H54 (cell line): ENCODE measurements at regions not wholly inside any gene's neighbourhood (a gene's known extent, or its start where the extent isn't known, plus 50 kb on each side); places are given as distances from the start of the nearest gene placed in this dataset.

ENCODE experiments used
- DNase-seq: peaks from one replicate; pipeline ENCODE4 v3.0.0; 2011; ENCODE audit warnings: low spot score, mixed read lengths; ENCODE audit not compliant: insufficient read length
- FAIRE-seq: peaks from 3 replicates; lab custom pipeline; 2011; peaks lifted over from hg19 to GRCh38; lab: Jason Lieb, UNC
- POLR2A ChIP-seq: IDR thresholded peaks from 2 replicates; pipeline ENCODE4 v1.6.1; 2011; ENCODE audit warnings: low read depth, mild to moderate bottlenecking, low read length

DNA sequence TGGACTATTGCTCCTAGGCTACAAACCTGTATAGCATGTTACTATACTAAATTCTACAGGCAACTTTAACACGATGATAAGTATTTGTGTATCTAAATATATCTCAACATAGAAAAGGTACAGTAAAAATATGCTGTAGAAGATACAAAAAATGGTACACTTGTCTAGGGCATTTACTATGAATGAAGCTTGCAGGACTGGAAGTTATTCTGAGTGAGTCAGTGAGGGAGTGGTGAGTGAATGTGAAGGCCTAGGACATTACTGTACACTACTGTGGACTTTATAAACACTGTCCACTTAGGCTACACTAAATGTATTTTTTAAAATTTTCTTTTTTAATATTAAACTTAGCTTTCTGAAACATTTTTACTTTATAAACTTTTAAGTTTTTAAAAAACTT is 140.5 kb upstream of the SGO1 start:
- DNase-seq (no peak), FAIRE-seq (no peak)
- TF ChIP-seq POLR2A, result no peak

- FAIRE-seq (no peak), DNase-seq (no peak)
- TF ChIP-seq POLR2A, result no peak
Observed at GRCh38 chr3:20325563-20325962, 139.6 kb upstream of the SGO1 start.

GRCh38 chr3:20324664-20325478 is 138.9 kb upstream of the SGO1 start:
- no peak for TF ChIP-seq POLR2A
- DNase-seq (no peak), FAIRE-seq (no peak)

GRCh38 chr3:20323307-20323927 is 137.4 kb upstream of the SGO1 start:
- no peak for TF ChIP-seq POLR2A
- DNase-seq, result no peak
- no peak for FAIRE-seq

GRCh38 chr3:20322085-20322484 is 136.1 kb upstream of the SGO1 start:
- no peak for FAIRE-seq
- DNase-seq, result no peak

GRCh38 chr3:20321391-20322047 is 135.5 kb upstream of the SGO1 start:
- FAIRE-seq, result no peak
- TF ChIP-seq POLR2A, result no peak
- no peak for DNase-seq

More at GRCh38 chr3:20322085-20322484, 136.1 kb upstream of the SGO1 start:
- TF ChIP-seq POLR2A, result no peak

- no peak for TF ChIP-seq POLR2A
- no peak for DNase-seq
- FAIRE-seq, result no peak
Observed at GRCh38 chr3:20320489-20320888, 134.5 kb upstream of the SGO1 start.

DNA sequence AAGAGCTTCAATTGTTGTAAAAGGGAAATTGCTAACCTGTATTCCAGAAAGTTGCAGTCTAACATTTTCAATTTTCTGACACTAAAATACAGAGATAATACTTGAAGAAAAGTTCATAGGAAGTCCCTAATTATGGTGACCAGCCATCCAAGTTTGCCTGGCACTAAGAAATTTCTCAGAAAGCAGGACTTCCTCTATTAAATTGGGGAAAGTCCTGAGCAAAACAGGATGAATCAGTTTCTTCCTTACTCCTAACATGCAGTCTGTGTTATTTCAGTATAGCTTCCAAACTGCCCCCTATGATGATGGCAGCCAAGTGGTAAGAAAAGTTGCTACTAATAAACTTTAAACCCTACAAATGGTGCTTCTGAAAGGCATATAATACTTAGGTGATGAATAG is 133.5 kb upstream of the SGO1 start:
- FAIRE-seq, result no peak
- TF ChIP-seq POLR2A, result no peak
- no peak for DNase-seq

- no peak for FAIRE-seq
- DNase-seq, result no peak
- TF ChIP-seq POLR2A, result no peak
Observed at GRCh38 chr3:20317616-20318015, 131.6 kb upstream of the SGO1 start.

GRCh38 chr3:20316238-20316637 is 130.2 kb upstream of the SGO1 start:
- DNase-seq, result no peak
- no peak for FAIRE-seq
- TF ChIP-seq POLR2A, result no peak

DNA sequence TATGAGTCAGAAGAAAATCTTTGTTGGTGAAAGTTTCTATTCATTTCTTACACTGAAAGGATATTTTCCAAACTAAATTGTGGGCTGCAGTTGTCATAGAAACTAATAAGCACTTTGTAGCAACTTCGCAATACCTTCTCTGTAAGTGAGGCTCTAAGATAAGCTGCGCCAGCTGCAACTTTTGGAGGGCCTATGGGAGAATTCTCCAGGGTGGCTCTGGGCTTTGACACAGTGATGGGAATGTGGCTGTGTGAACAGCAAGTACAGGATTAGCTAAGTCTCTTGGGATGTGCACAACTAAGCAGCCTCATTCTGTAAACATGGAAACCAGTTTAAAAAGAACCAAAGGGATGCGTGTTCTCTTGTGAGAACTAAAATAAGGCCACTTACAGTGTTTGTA is 124.6 kb upstream of the SGO1 start:
- TF ChIP-seq POLR2A, result no peak
- no peak for DNase-seq
- no peak for FAIRE-seq

DNA sequence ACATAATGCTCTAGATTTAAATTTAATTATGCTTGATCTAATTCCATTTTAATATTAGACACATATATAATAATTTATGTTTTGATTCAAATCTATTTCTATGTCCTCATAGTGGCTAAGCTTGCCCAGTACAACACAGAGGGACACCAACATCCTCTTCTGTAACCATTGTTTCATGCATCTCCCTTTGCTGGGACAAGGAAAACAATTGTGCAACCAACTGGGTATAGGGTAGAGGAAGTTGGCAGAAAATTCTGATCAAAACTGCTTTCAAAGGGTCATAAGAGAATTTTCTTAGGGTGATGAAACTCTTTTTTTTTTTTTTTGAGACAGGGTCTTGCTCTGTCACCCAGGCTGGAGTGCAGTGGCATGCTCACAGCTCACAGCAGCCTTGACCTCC is 121.4 kb upstream of the SGO1 start:
- no peak for FAIRE-seq

GRCh38 chr3:20305647-20306046 is 119.6 kb upstream of the SGO1 start:
- TF ChIP-seq POLR2A, result no peak
- DNase-seq (no peak), FAIRE-seq (no peak)

More for the DNA sequence above, 121.4 kb upstream of the SGO1 start:
- TF ChIP-seq POLR2A, result no peak
- DNase-seq, result no peak

- DNase-seq, result no peak
- TF ChIP-seq POLR2A, result no peak
- no peak for FAIRE-seq
Observed at GRCh38 chr3:20302766-20303165, 116.8 kb upstream of the SGO1 start.

DNA sequence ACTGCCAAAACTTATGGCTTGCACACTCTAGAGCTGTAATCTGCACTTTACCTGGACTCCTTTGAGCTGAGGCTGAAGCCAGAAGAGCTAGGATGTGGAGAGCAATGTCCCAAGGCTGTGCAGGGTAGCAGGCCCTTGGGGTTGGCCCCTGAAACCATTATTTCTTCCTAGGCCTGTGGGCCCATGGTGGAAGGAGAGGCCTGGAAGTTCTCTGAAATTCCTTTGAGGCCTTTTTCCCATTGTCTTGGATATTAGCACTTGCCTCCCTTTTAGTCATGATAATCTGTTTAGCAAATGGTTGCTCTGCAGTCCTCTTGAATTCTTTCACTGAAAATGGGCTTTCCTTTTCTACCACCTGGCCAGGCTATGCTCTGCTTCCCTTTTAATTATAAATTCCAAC is 102.0 kb upstream of the SGO1 start:
- FAIRE-seq (no peak), DNase-seq (no peak)
- TF ChIP-seq POLR2A, result no peak
